Muscle of back (tissue), 3 donors: ENCODE measurements at regions not wholly inside any gene's neighbourhood (a gene's known extent, or its start where the extent isn't known, plus 50 kb on each side); places are given as distances from the start of the nearest gene placed in this dataset.

Source experiments
- DNase-seq, 3 donors: peaks; one replicate each; pipeline versions ENCODE4 v3.0.0 to v3.0.0-alpha.2; 2013

- DNase-seq: no peak
Observed at GRCh38 chrX:97766501-97767095, 882.9 kb downstream of the RPA4 start.

- DNase-seq: no peak
Observed at GRCh38 chrX:97787311-97787710, 903.6 kb downstream of the RPA4 start.

GRCh38 chrX:97787849-97788248 is 904.1 kb downstream of the RPA4 start:
- DNase-seq: no peak

GRCh38 chrX:97790850-97791249 is 907.1 kb downstream of the RPA4 start:
- no peak for DNase-seq

- no peak for DNase-seq
Observed at GRCh38 chrX:97797076-97797475, 913.4 kb downstream of the RPA4 start.

- peak in 1 of 3 donors; percentile 10 for DNase-seq
Observed at GRCh38 chrX:97806238-97806637, 922.5 kb downstream of the RPA4 start.

GRCh38 chrX:97806946-97807345 is 923.2 kb downstream of the RPA4 start:
- DNase-seq: no peak

GRCh38 chrX:97820170-97820569 is 936.5 kb downstream of the RPA4 start:
- DNase-seq: no peak

- no peak for DNase-seq
Observed at GRCh38 chrX:97828471-97828870, 944.8 kb downstream of the RPA4 start.

- DNase-seq: no peak
Observed at GRCh38 chrX:97835969-97836368, 952.3 kb downstream of the RPA4 start.

GRCh38 chrX:97841544-97842179 is 958.0 kb downstream of the RPA4 start:
- DNase-seq: no peak

- no peak for DNase-seq
Observed at GRCh38 chrX:97842468-97843199, 958.9 kb downstream of the RPA4 start.

GRCh38 chrX:97843200-97843811 is 959.6 kb downstream of the RPA4 start:
- DNase-seq: no peak

- DNase-seq: no peak
Observed at GRCh38 chrX:97844161-97844560, 960.5 kb downstream of the RPA4 start.

- no peak for DNase-seq
Observed at GRCh38 chrX:97844943-97845342, 961.2 kb downstream of the RPA4 start.

- DNase-seq: no peak
Observed at GRCh38 chrX:97845451-97845850, 961.7 kb downstream of the RPA4 start.

GRCh38 chrX:97846228-97846627 is 962.5 kb downstream of the RPA4 start:
- no peak for DNase-seq

- DNase-seq: no peak
Observed at GRCh38 chrX:97846718-97847237, 963.1 kb downstream of the RPA4 start.

- DNase-seq: no peak
Observed at GRCh38 chrX:97847885-97848679, 964.4 kb downstream of the RPA4 start.

- DNase-seq: peak in 2 of 3 donors; percentile 22 to 45
Observed at GRCh38 chrX:97849951-97850350, 966.2 kb downstream of the RPA4 start.

- DNase-seq: no peak
Observed at GRCh38 chrX:97850911-97851310, 967.2 kb downstream of the RPA4 start.

- peak in 2 of 3 donors; percentile 26 to 59 for DNase-seq
Observed at GRCh38 chrX:97854086-97854485, 970.4 kb downstream of the RPA4 start.
